K562 (cell line): ENCODE measurements at regions not wholly inside any gene's neighbourhood (a gene's known extent, or its start where the extent isn't known, plus 50 kb on each side); places are given as distances from the start of the nearest gene placed in this dataset.

Experiments
- ATAC-seq: fragments of 200-7000 bp; cut with Tn5 transposase; 3 replicates; pipeline ENCODE4 v1.9.1; 2020; ENCODE audit warnings: moderate library complexity
- BruUV-seq: library from RNA; stranded (reverse); fragments of 400-500 nt; replicated peaks from 2 replicates; lab custom pipeline; 2021; lab: Mats Ljungman, UMichigan
- CTCF ChIA-PET: fragments of 300-600 bp; formaldehyde crosslinking; extraction: SDS; loops from one replicate; lab custom pipeline; 2021; ENCODE audit warnings: low intra/inter-chr PET ratio; lab: Yijun Ruan, JAX
- POLR2A ChIA-PET: fragments of 300-600, 350-650 bp; sonication (Branson Sonifier 250); formaldehyde crosslinking; extraction: SDS; loops from one replicate; lab custom pipeline; 2021; ENCODE audit warnings: antibody characterized with exemption, inconsistent platforms; lab: Yijun Ruan, JAX
- DNase-seq, 4 experiments: peaks; one replicate each; pipeline versions ENCODE4 v3.0.0 to v3.0.0-alpha.2; 2011 to 2018; ENCODE audit warnings: low spot score in 3 of 4, mixed read lengths in 3 of 4; ENCODE audit errors: extremely low read depth in 1 of 4
- FAIRE-seq: peaks from 2 replicates; lab custom pipeline; 2011; peaks lifted over from hg19 to GRCh38; lab: Jason Lieb, UNC
- H2AFZ ChIP-seq: 2 replicates; pipeline ENCODE4 v1.6.0; 2011; ENCODE audit warnings: low read depth, low read length, control low read depth, inconsistent platforms
- H3K27ac ChIP-seq: fragments of 200-600 bp; 3 replicates; pipeline ENCODE4 v1.8.0; 2011; ENCODE audit warnings: low read depth, mild to moderate bottlenecking, control low read depth, inconsistent platforms, low read length, moderate library complexity, mixed read lengths; ENCODE audit errors: extremely low read depth
- H3K27me3 ChIP-seq, 2 experiments: fragments of 300-600 bp in 1 of 2; 2 replicates in 1 of 2; 3 replicates in 1 of 2; pipeline versions ENCODE4 v1.6.0 to v1.8.0; 2011; ENCODE audit warnings: inconsistent platforms in 2 of 2, low read length in 2 of 2, mild to moderate bottlenecking in 1 of 2, mixed read lengths in 1 of 2, moderate library complexity in 1 of 2; ENCODE audit not compliant: control insufficient read depth in 2 of 2, insufficient read depth in 2 of 2
- H3K36me3 ChIP-seq: fragments of 300-600 bp; 3 replicates; pipeline ENCODE4 v1.8.0; 2011; ENCODE audit warnings: mild to moderate bottlenecking, low read length, inconsistent platforms; ENCODE audit not compliant: control insufficient read depth, insufficient read depth
- H3K4me1 ChIP-seq, 2 experiments: fragments of 200-600 bp in 1 of 2; replicated peaks in 1 of 2; 2 replicates in 1 of 2; 3 replicates in 1 of 2; pipeline versions ENCODE4 v1.5.1 to v1.8.0; 2011; ENCODE audit warnings: inconsistent platforms in 2 of 2, low read length in 2 of 2, mild to moderate bottlenecking in 1 of 2, mixed read lengths in 1 of 2, moderate library complexity in 1 of 2; ENCODE audit not compliant: control insufficient read depth in 2 of 2, insufficient read depth in 2 of 2
- H3K4me2 ChIP-seq: 2 replicates; pipeline ENCODE4 v1.6.1; 2011; ENCODE audit warnings: low read length, control low read depth, inconsistent platforms, mixed read lengths; ENCODE audit not compliant: insufficient read depth
- H3K4me3 ChIP-seq: fragments of 200-600 bp; sonication (generic), shearing (Covaris generic); 2 replicates; pipeline ENCODE4 v1.5.1; 2016; ENCODE audit warnings: control low read depth, inconsistent platforms
- H3K79me2 ChIP-seq: fragments of 200-600 bp; 3 replicates; pipeline ENCODE4 v1.8.0; 2011; ENCODE audit warnings: low read length, inconsistent platforms; ENCODE audit not compliant: control insufficient read depth, insufficient read depth
- H3K9ac ChIP-seq, 2 experiments: 2 replicates each; pipeline versions ENCODE4 v1.6.0 to v1.6.1; 2011; ENCODE audit warnings: low read depth in 2 of 2, low read length in 2 of 2, control low read depth in 1 of 2, inconsistent platforms in 1 of 2, mild to moderate bottlenecking in 1 of 2, mixed read lengths in 1 of 2; ENCODE audit not compliant: insufficient read depth in 1 of 2
- H3K9me1 ChIP-seq: one replicate; pipeline ENCODE4 v1.6.0; 2011; ENCODE audit warnings: inconsistent platforms, mild to moderate bottlenecking, low read length, moderate library complexity; ENCODE audit not compliant: control insufficient read depth, insufficient read depth
- H3K9me3 ChIP-seq: replicated peaks from 2 replicates; pipeline ENCODE4 v1.5.1; 2011; ENCODE audit warnings: low read depth, low read length, inconsistent platforms; ENCODE audit not compliant: control insufficient read depth, insufficient read depth
- H4K20me1 ChIP-seq: replicated peaks from 2 replicates; pipeline ENCODE4 v1.6.1; 2011; ENCODE audit warnings: low read length, inconsistent platforms, mixed read lengths; ENCODE audit not compliant: control insufficient read depth, insufficient read depth
- CREM ChIP-seq: IDR thresholded peaks from 2 replicates; pipeline ENCODE4 v1.6.1; 2014; ENCODE audit warnings: antibody characterized with exemption, low read depth
- DMBX1 ChIP-seq: fragments of 250-450 bp; sonication (Bioruptor Pico); IDR thresholded peaks from 2 replicates; pipeline ENCODE4 v1.8.0; 2022; ENCODE audit warnings: inconsistent platforms, mild to moderate bottlenecking, moderate library complexity, borderline replicate concordance
- HDGF ChIP-seq: fragments of 450-650 bp; IDR thresholded peaks from 2 replicates; pipeline ENCODE4 v1.6.1; 2016
- HMGXB4 ChIP-seq: sonication (generic); formaldehyde crosslinking; IDR thresholded peaks from 2 replicates; pipeline ENCODE4 v1.8.1; 2023; ENCODE audit warnings: mild to moderate bottlenecking, missing genetic modification reagents
- IRF9 ChIP-seq: fragments of 450-650 bp; IDR thresholded peaks from 2 replicates; pipeline ENCODE4 v1.6.1; 2016; ENCODE audit warnings: missing biosample characterization, missing genetic modification characterization
- JUN ChIP-seq, 2 experiments: sonication (generic) in 1 of 2; formaldehyde crosslinking in 1 of 2; IDR thresholded peaks; 2 replicates each; pipeline versions ENCODE4 v1.6.1 to v1.8.0; 2012 to 2022; ENCODE audit warnings: borderline replicate concordance in 2 of 2, mild to moderate bottlenecking in 2 of 2, improper control_type of control experiment in 1 of 2, low read depth in 1 of 2, low read length in 1 of 2, missing genetic modification reagents in 1 of 2
- KLF16 ChIP-seq: IDR thresholded peaks from 2 replicates; pipeline ENCODE4 v1.6.1; 2016; ENCODE audit warnings: antibody characterized with exemption
- MTF1 ChIP-seq: fragments of 250-450 bp; sonication (Bioruptor Pico); IDR thresholded peaks from 2 replicates; pipeline ENCODE4 v1.9.0; 2021; ENCODE audit warnings: moderate library complexity, mild to moderate bottlenecking, inconsistent platforms, borderline replicate concordance
- NELFE ChIP-seq: IDR thresholded peaks from 2 replicates; pipeline ENCODE4 v1.6.1; 2011; ENCODE audit warnings: mild to moderate bottlenecking; ENCODE audit not compliant: insufficient read depth, insufficient read length
- NUFIP1 ChIP-seq: fragments of 450-650 bp; IDR thresholded peaks from 2 replicates; pipeline ENCODE4 v1.6.1; 2018; ENCODE audit not compliant: partially characterized antibody
- TRIM24 ChIP-seq, 2 experiments: fragments of 450-650 bp; IDR thresholded peaks; 2 replicates each; pipeline ENCODE4 v1.6.1; 2016
- ZBTB7A ChIP-seq: IDR thresholded peaks from 2 replicates; pipeline ENCODE4 v1.6.1; 2011; ENCODE audit warnings: low read depth, mild to moderate bottlenecking, low read length, moderate library complexity, borderline replicate concordance; ENCODE audit not compliant: control insufficient read depth
- ZFP1 ChIP-seq: fragments of 450-650 bp; formaldehyde crosslinking; IDR thresholded peaks from 2 replicates; pipeline ENCODE4 v1.4.0; 2020; ENCODE audit warnings: mild to moderate bottlenecking, mixed read lengths
- ZSCAN29 ChIP-seq: fragments of 450-650 bp; IDR thresholded peaks from 2 replicates; pipeline ENCODE4 v1.6.1; 2017
- WGBS: fragments of 100-300 bp; shearing (Covaris generic); methylation state at CpG from one replicate; pipeline ENCODE4 v1.1.6; 2016; ENCODE audit warnings: low coverage, mixed read lengths; ENCODE audit not compliant: insufficient coverage; ENCODE audit errors: missing lambda C conversion rate; 5-methylcytosine and 5-hydroxymethylcytosine counted together
- in situ Hi-C: fragments of 300-500 bp; cut with MboI; formaldehyde crosslinking; loops from 4 replicates; pipeline ENCODE4 v1.15.0; 2018; ENCODE audit warnings: inconsistent platforms, mixed read lengths
- intact Hi-C: fragments of 100-400 bp; cut with micrococcal nuclease; formaldehyde crosslinking; loops from 2 replicates; pipeline ENCODE4 v1.14.2; 2022

DNA sequence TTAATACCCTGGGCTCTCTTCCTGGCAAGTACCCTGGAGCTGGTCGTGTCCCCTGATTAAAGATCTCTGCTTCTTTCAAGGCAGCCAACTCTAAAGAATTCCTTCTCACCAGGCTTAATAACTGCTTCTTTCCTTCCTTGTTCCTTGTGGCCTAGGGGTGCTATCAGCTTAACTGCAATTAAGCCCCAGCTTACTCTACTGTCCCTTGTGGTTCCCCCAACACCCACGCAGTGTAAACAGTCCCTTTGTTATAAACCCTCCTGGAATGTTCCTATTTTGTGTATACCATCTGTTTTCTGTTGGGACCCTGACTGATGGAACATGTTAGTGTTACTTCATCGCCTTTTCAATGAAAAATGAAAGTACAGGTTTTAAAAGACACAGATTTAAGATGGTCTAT, 126.4 kb upstream of the KIRREL3 start:
- H3K9me1 ChIP-seq, result no peaks in the 10 kb centered on the region
- H3K27me3 ChIP-seq, result no peaks in the 10 kb centered on the region
- H3K79me2 ChIP-seq, result no peaks in the 10 kb centered on the region
- no peak overlapping the region for H3K4me2 ChIP-seq
- TF ChIP-seq ZBTB7A (no peak), HDGF (no peak), KLF16 (no peak), ZFP1 (CRISPR knock-in tag) (no peak)
- TF ChIP-seq, all 486 proteins: peak for 0
- ATAC-seq (no peak), FAIRE-seq (no peak), DNase-seq (no peak)
- 4% methylated on average over 3 of the region's 3 CpGs for WGBS
- POLR2A ChIA-PET, result no interaction called here
- intact Hi-C loops, result no loop called here
- Histone ChIP-seq H3K9ac (no peak overlapping the region), H3K36me3 (no peaks in the 10 kb centered on the region), H3K4me1 (no peaks in the 10 kb centered on the region), H3K9me3 (no peaks in the 10 kb centered on the region; the same call in 1 of the 2 replicates), H2AFZ (no peak overlapping the region), H4K20me1 (no peaks in the 10 kb centered on the region), H3K27ac (no peak overlapping the region), H3K4me3 (no peak overlapping the region)
- CTCF ChIA-PET, result no interaction called here
- BruUV-seq, result no TSS peak
- in situ Hi-C loops, result no loop called here

GRCh38 chr11:127119356-127119755, 118.8 kb upstream of the KIRREL3 start:
- CTCF ChIA-PET, result no interaction called here
- H3K27me3 ChIP-seq, result no peaks in the 10 kb centered on the region
- intact Hi-C loops, result no loop called here
- TF ChIP-seq TRIM24 (IDR thresholded peaks at IDR 0.05) (no peak), CREM (no peak), JUN (IDR thresholded peaks at IDR 0.05; ENCODE audit: borderline replicate concordance, low read depth, low read length) (no peak), JUN (CRISPR knock-in tag; IDR thresholded peaks at IDR 0.05; ENCODE audit: borderline replicate concordance) (no peak), NUFIP1 (no peak), ZSCAN29 (no peak), IRF9 (tag) (no peak), NELFE (no peak), DMBX1 (CRISPR knock-in tag) (no peak), MTF1 (CRISPR knock-in tag) (no peak), HMGXB4 (CRISPR knock-in tag) (no peak)

More at GRCh38 chr11:127119356-127119755, 118.8 kb upstream of the KIRREL3 start:
- BruUV-seq, result no TSS peak
- Histone ChIP-seq H2AFZ (no peak overlapping the region), H3K9me1 (no peaks in the 10 kb centered on the region), H3K9ac (no peak overlapping the region), H3K79me2 (no peaks in the 10 kb centered on the region), H3K4me3 (no peak overlapping the region), H3K9me3 (no peaks in the 10 kb centered on the region), H3K36me3 (no peaks in the 10 kb centered on the region), H4K20me1 (no peaks in the 10 kb centered on the region), H3K4me2 (no peak overlapping the region), H3K4me1 (no peaks in the 10 kb centered on the region), H3K27ac (no peak overlapping the region)
- no peak for DNase-seq
- ATAC-seq, result no peak
- in situ Hi-C loops, result no loop called here
- POLR2A ChIA-PET, result no interaction called here
- 0% methylated on average over 4 of the region's 5 CpGs for WGBS
- FAIRE-seq, result no peak
